ENCODE measurements at regions not wholly inside any gene's neighbourhood (a gene's known extent, or its start where the extent isn't known, plus 50 kb on each side); places are given as distances from the start of the nearest gene placed in this dataset.

- TF ChIP-seq CTCF (IDR thresholded peaks at IDR 0.05) (no peak), POLR2A (IDR thresholded peaks at IDR 0.05) (no peak)
Measured at GRCh38 chr1:81588149-81588548, 212.6 kb upstream of the ADGRL2 start.
